Endothelial cell of umbilical vein (primary cell): ENCODE measurements at regions not wholly inside any gene's neighbourhood (a gene's known extent, or its start where the extent isn't known, plus 50 kb on each side); places are given as distances from the start of the nearest gene placed in this dataset.

ENCODE experiments used
- BruUV-seq: library from RNA; stranded (reverse); fragments of 400-500 nt; replicated peaks from 2 replicates; lab custom pipeline; 2021; lab: Mats Ljungman, UMichigan
- CTCF ChIA-PET: fragments of 300-600, 350-600 bp; sonication (Branson Sonifier 250); formaldehyde crosslinking; loops from one replicate; lab custom pipeline; 2021; ENCODE audit warnings: antibody characterized with exemption, inconsistent platforms; lab: Charles Lee
- POLR2A ChIA-PET: fragments of 300-600, 350-600 bp; sonication (Branson Sonifier 250); formaldehyde crosslinking; loops from one replicate; lab custom pipeline; 2021; ENCODE audit warnings: antibody characterized with exemption, inconsistent platforms; lab: Charles Lee
- DNase-seq: peaks from one replicate; pipeline ENCODE4 v3.0.0-alpha.2; 2011; ENCODE audit warnings: low read depth, low spot score
- FAIRE-seq: peaks from 2 replicates; lab custom pipeline; 2011; peaks lifted over from hg19 to GRCh38; lab: Jason Lieb, UNC
- H2AFZ ChIP-seq: 2 replicates; pipeline ENCODE4 v1.6.0; 2012; ENCODE audit warnings: low read depth, low read length, control low read depth, inconsistent platforms
- H3K27ac ChIP-seq: 2 replicates; pipeline ENCODE4 v1.5.1; 2011; ENCODE audit warnings: low read depth, mild to moderate bottlenecking, control low read depth, low read length, moderate library complexity; ENCODE audit not compliant: insufficient read depth
- H3K27me3 ChIP-seq, 2 experiments: 2 replicates each; pipeline versions ENCODE4 v1.6.0 to v1.6.1; 2011; ENCODE audit warnings: low read length in 2 of 2, mixed read lengths in 1 of 2; ENCODE audit not compliant: control insufficient read depth in 2 of 2, insufficient read depth in 2 of 2
- H3K36me3 ChIP-seq, 2 experiments: 2 replicates in 1 of 2; 3 replicates in 1 of 2; pipeline ENCODE4 v1.5.1; 2011; ENCODE audit warnings: low read length in 2 of 2, mild to moderate bottlenecking in 1 of 2, moderate library complexity in 1 of 2; ENCODE audit not compliant: control insufficient read depth in 2 of 2, insufficient read depth in 2 of 2; ENCODE audit errors: extremely low read depth in 1 of 2
- H3K4me1 ChIP-seq: 3 replicates; pipeline ENCODE4 v1.5.1; 2011; ENCODE audit warnings: mild to moderate bottlenecking, low read length; ENCODE audit not compliant: control insufficient read depth, insufficient read depth; ENCODE audit errors: extremely low read depth
- H3K4me2 ChIP-seq: 2 replicates; pipeline ENCODE4 v1.6.1; 2011; ENCODE audit warnings: low read length, control low read depth, mixed read lengths; ENCODE audit not compliant: insufficient read depth
- H3K4me3 ChIP-seq, 3 experiments: fragments of 200-600 bp in 1 of 3; sonication (generic), shearing (Covaris generic) in 1 of 3; replicated peaks in 1 of 3; 2 replicates each; pipeline ENCODE4 v1.5.1; 2011 to 2016; ENCODE audit warnings: control low read depth in 3 of 3, low read length in 3 of 3, mild to moderate bottlenecking in 2 of 3, inconsistent platforms in 1 of 3, low read depth in 1 of 3, moderate library complexity in 1 of 3; ENCODE audit not compliant: insufficient read depth in 1 of 3
- H3K79me2 ChIP-seq: 2 replicates; pipeline ENCODE4 v1.6.0; 2012; ENCODE audit warnings: low read length, inconsistent platforms; ENCODE audit not compliant: control insufficient read depth, insufficient read depth
- H3K9ac ChIP-seq: replicated peaks from 2 replicates; pipeline ENCODE3; 2011; ENCODE audit warnings: low read length, control low read depth; ENCODE audit not compliant: insufficient read depth; ENCODE audit errors: extremely low read depth
- H3K9me1 ChIP-seq: replicated peaks from 3 replicates; pipeline ENCODE4 v1.6.0; 2011; ENCODE audit warnings: mild to moderate bottlenecking, low read length; ENCODE audit not compliant: control insufficient read depth, insufficient read depth; ENCODE audit errors: extremely low read depth
- H3K9me3 ChIP-seq: replicated peaks from 2 replicates; pipeline ENCODE4 v1.5.1; 2012; ENCODE audit warnings: low read length, inconsistent platforms; ENCODE audit not compliant: control insufficient read depth, insufficient read depth
- H4K20me1 ChIP-seq: replicated peaks from 2 replicates; pipeline ENCODE3; 2011; ENCODE audit warnings: mild to moderate bottlenecking, low read length; ENCODE audit not compliant: control insufficient read depth, insufficient read depth; ENCODE audit errors: extremely low read depth
- CTCF ChIP-seq, 2 donors: IDR thresholded peaks; 1 replicate in 1 of 2; 2 replicates in 1 of 2; pipeline ENCODE4 v1.5.1; 2011; ENCODE audit warnings: low read length in 2 of 2, mild to moderate bottlenecking in 2 of 2, moderate library complexity in 2 of 2, control low read depth in 1 of 2, inconsistent platforms in 1 of 2, low read depth in 1 of 2; ENCODE audit not compliant: insufficient read depth in 1 of 2; ENCODE audit errors: extremely low read depth in 1 of 2
- EZH2 ChIP-seq: IDR thresholded peaks from 2 replicates; pipeline ENCODE4 v1.6.1; 2012; ENCODE audit warnings: borderline replicate concordance, low read depth, mild to moderate bottlenecking, moderate library complexity, low read length, inconsistent platforms; ENCODE audit not compliant: severe bottlenecking
- FOS ChIP-seq: IDR thresholded peaks from 2 replicates; pipeline ENCODE4 v1.6.1; 2011; ENCODE audit warnings: mild to moderate bottlenecking, low read length, moderate library complexity, borderline replicate concordance; ENCODE audit not compliant: insufficient read depth
- GATA2 ChIP-seq: IDR thresholded peaks from 2 replicates; pipeline ENCODE4 v1.7.0; 2011; ENCODE audit warnings: low read depth, mild to moderate bottlenecking, moderate library complexity, mixed read lengths, low read length; ENCODE audit not compliant: insufficient read length, insufficient read depth
- JUN ChIP-seq: IDR thresholded peaks from 2 replicates; pipeline ENCODE4 v1.6.1; 2011; ENCODE audit warnings: borderline replicate concordance, low read depth; ENCODE audit not compliant: insufficient read length, insufficient read depth
- MYC ChIP-seq: IDR thresholded peaks from one replicate; pipeline ENCODE4 v1.6.1; 2011; ENCODE audit warnings: mild to moderate bottlenecking, low read depth, low read length
- POLR2A ChIP-seq: IDR thresholded peaks from 2 replicates; pipeline ENCODE4 v1.6.1; 2012; ENCODE audit warnings: low read depth, mild to moderate bottlenecking, control low read depth, low read length
- POLR2AphosphoS5 ChIP-seq: IDR thresholded peaks from 2 replicates; pipeline ENCODE4 v1.6.1; 2012; ENCODE audit warnings: low read depth, mild to moderate bottlenecking, control low read depth, low read length, moderate library complexity; ENCODE audit not compliant: insufficient read depth
- dilution Hi-C: fragments of 300-500 bp; cut with MboI; formaldehyde crosslinking; loops from one replicate; pipeline ENCODE4 v1.15.0; 2019; ENCODE audit warnings: low sequenced_read_pairs; ENCODE audit not compliant: extremely low pct_ligation_motif_present
- intact Hi-C: fragments of 100-400 bp; cut with micrococcal nuclease; formaldehyde crosslinking; loops from one replicate; pipeline ENCODE4 v1.10.0; 2022
- TF ChIP-seq, protein P1 (sequence below): IDR thresholded peaks from 2 replicates; pipeline ENCODE4 v1.6.1; 2011; ENCODE audit not compliant: insufficient read depth, insufficient read length

DNA sequence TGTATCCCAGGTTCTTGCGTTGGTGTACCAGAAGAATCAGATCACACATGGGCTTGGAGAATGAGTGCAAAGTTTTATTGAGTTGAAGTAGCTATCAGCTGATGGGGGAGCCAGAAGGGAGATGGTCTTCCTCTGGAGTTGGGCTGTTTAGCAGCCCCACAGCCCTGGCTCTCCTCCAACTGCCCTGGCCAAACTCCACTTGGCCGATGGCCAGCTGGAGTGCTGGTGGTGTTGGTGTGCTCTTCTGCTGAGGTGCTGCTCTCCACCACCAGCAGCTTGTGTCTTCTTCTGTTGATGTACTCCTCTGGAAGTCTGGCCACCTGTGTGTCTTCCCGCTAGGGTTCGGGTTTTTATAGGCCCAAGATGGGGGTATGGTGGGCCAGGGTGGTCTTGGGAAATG, 172.8 kb downstream of the TINAG start:
- FAIRE-seq (no peak), DNase-seq (peak; percentile 14)
- Histone ChIP-seq H3K4me3 (no peak overlapping the region), H3K9ac (no peak overlapping the region), H3K27me3 (no peaks in the 10 kb centered on the region), H2AFZ (no peak overlapping the region), H4K20me1 (no peaks in the 10 kb centered on the region), H3K4me1 (no peaks in the 10 kb centered on the region), H3K9me3 (no peaks in the 10 kb centered on the region), H3K36me3 (no peaks in the 10 kb centered on the region), H3K4me2 (no peak overlapping the region), H3K79me2 (no peaks in the 10 kb centered on the region), H3K27ac (no peak overlapping the region), H3K9me1 (no peaks in the 10 kb centered on the region)
- TF ChIP-seq EZH2 (no peak), CTCF (IDR thresholded peaks at IDR 0.05; ENCODE audit: extremely low read depth in 1 of 2, insufficient read depth in 1 of 2, low read depth in 1 of 2, low read length in 2 of 2) (no peak), MYC (no peak), GATA2 (no peak), JUN (no peak), POLR2A (no peak), FOS (no peak), POLR2AphosphoS5 (no peak)
- TF ChIP-seq, protein P1, sequence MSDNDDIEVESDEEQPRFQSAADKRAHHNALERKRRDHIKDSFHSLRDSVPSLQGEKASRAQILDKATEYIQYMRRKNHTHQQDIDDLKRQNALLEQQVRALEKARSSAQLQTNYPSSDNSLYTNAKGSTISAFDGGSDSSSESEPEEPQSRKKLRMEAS: no peak
- BruUV-seq: no TSS peak
- CTCF ChIA-PET: interaction anchor here (0.9 kb wide), 1 partner anchor 12 kb away, joined by 3 read pairs; no protein-coding TSS in a partner anchor
- dilution Hi-C loops (no loop called here), intact Hi-C loops (no loop called here)
- POLR2A ChIA-PET: no interaction called here
